Body of pancreas (tissue), 4 donors: ENCODE measurements at regions not wholly inside any gene's neighbourhood (a gene's known extent, or its start where the extent isn't known, plus 50 kb on each side); places are given as distances from the start of the nearest gene placed in this dataset.

Source experiments
- CTCF ChIP-seq, 7 experiments: fragments of 450-650 bp in 4 of 7; fragments of 200-600 bp in 3 of 7; sonication (generic) in 3 of 7; IDR thresholded peaks; one replicate each; pipeline ENCODE4 v1.5.1; 2016 to 2019; ENCODE audit warnings: antibody characterized with exemption in 7 of 7
- POLR2A ChIP-seq, 3 donors: fragments of 450-650 bp; IDR thresholded peaks; one replicate each; pipeline ENCODE4 v1.6.1; 2016; ENCODE audit warnings: antibody characterized with exemption in 3 of 3, mild to moderate bottlenecking in 2 of 3

GRCh38 chr4:62415256-62415655, 1215.1 kb downstream of the ADGRL3 start:
- TF ChIP-seq POLR2A (IDR thresholded peaks at IDR 0.05) (no peak), CTCF (IDR thresholded peaks at IDR 0.05) (no peak)
